HEK293 (cell line): ENCODE measurements at regions not wholly inside any gene's neighbourhood (a gene's known extent, or its start where the extent isn't known, plus 50 kb on each side); places are given as distances from the start of the nearest gene placed in this dataset.

ENCODE experiments used
- CTCF ChIA-PET: fragments of 350-600 bp; formaldehyde crosslinking; extraction: SDS; loops from one replicate; lab custom pipeline; 2021; ENCODE audit warnings: antibody characterized with exemption; lab: Yijun Ruan, JAX
- POLR2A ChIA-PET: fragments of 300-600 bp; formaldehyde crosslinking; extraction: SDS; loops from one replicate; lab custom pipeline; 2020; ENCODE audit warnings: antibody characterized with exemption, inconsistent platforms; lab: Yijun Ruan, JAX
- H3K27ac ChIP-seq: fragments of 200-500 bp; sonication (Bioruptor generic); 2 replicates; pipeline ENCODE4 v1.5.1; 2014; ENCODE audit warnings: low read depth, low read length, control low read depth, inconsistent platforms; ENCODE audit errors: extremely low read depth
- H3K36me3 ChIP-seq, 2 experiments: fragments of 200-500 bp in 1 of 2; sonication (Bioruptor generic) in 1 of 2; 1 replicate in 1 of 2; 2 replicates in 1 of 2; pipeline ENCODE4 v1.5.1; 2014 to 2017; ENCODE audit warnings: inconsistent platforms in 2 of 2, low read length in 2 of 2; ENCODE audit not compliant: control insufficient read depth in 2 of 2, insufficient read depth in 1 of 2
- H3K4me1 ChIP-seq: fragments of 200-500 bp; sonication (Bioruptor generic); 2 replicates; pipeline ENCODE4 v1.5.1; 2014; ENCODE audit warnings: mild to moderate bottlenecking, low read length, inconsistent platforms; ENCODE audit not compliant: control insufficient read depth, insufficient read depth
- H3K4me3 ChIP-seq: 2 replicates; pipeline ENCODE4 v1.5.1; 2011; ENCODE audit warnings: low read depth, mild to moderate bottlenecking, control low read depth, low read length, moderate library complexity
- H3K9me3 ChIP-seq: fragments of 200-500 bp; sonication (Bioruptor generic); 2 replicates; pipeline ENCODE4 v1.5.1; 2014; ENCODE audit warnings: low read depth, low read length, inconsistent platforms; ENCODE audit not compliant: control insufficient read depth, insufficient read depth
- BCL11B ChIP-seq: fragments of 450-650 bp; formaldehyde crosslinking; IDR thresholded peaks from 2 replicates; pipeline ENCODE4 v1.5.1; 2016; ENCODE audit warnings: low read depth, missing biosample characterization, missing genetic modification characterization
- KLF16 ChIP-seq: fragments of 450-650 bp; formaldehyde crosslinking; IDR thresholded peaks from 2 replicates; pipeline ENCODE4 v1.5.1; 2017; ENCODE audit warnings: missing biosample characterization, missing genetic modification characterization
- SETDB1 ChIP-seq: IDR thresholded peaks from one replicate; pipeline ENCODE4 v1.6.1; 2017; ENCODE audit warnings: mild to moderate bottlenecking, low read length, moderate library complexity, mixed read lengths; ENCODE audit not compliant: insufficient read length
- SP3 ChIP-seq: fragments of 450-650 bp; formaldehyde crosslinking; IDR thresholded peaks from 2 replicates; pipeline ENCODE4 v1.5.1; 2016; ENCODE audit warnings: missing biosample characterization, missing genetic modification characterization
- ZBTB44 ChIP-seq: fragments of 450-650 bp; IDR thresholded peaks from 2 replicates; pipeline ENCODE4 v1.5.1; 2018; ENCODE audit warnings: missing biosample characterization, mild to moderate bottlenecking, missing genetic modification characterization
- ZNF140 ChIP-seq: fragments of 450-650 bp; formaldehyde crosslinking; IDR thresholded peaks from 2 replicates; pipeline ENCODE4 v1.5.1; 2016; ENCODE audit warnings: missing biosample characterization, missing genetic modification characterization
- ZNF324 ChIP-seq: fragments of 450-650 bp; formaldehyde crosslinking; IDR thresholded peaks from 2 replicates; pipeline ENCODE4 v1.5.1; 2016; ENCODE audit warnings: missing biosample characterization, missing genetic modification characterization
- ZNF366 ChIP-seq: fragments of 450-650 bp; formaldehyde crosslinking; conservative IDR thresholded peaks from 2 replicates; pipeline ENCODE4 v1.5.1; 2016; ENCODE audit warnings: missing biosample characterization, missing genetic modification characterization
- ZNF394 ChIP-seq: fragments of 450-650 bp; formaldehyde crosslinking; IDR thresholded peaks from 2 replicates; pipeline ENCODE4 v1.5.1; 2016; ENCODE audit warnings: missing biosample characterization, missing genetic modification characterization, mild to moderate bottlenecking, moderate library complexity, borderline replicate concordance
- ZNF555 ChIP-seq: fragments of 450-650 bp; formaldehyde crosslinking; conservative IDR thresholded peaks from 2 replicates; pipeline ENCODE4 v1.5.1; 2017; ENCODE audit warnings: missing biosample characterization, mild to moderate bottlenecking, missing genetic modification characterization, inconsistent platforms
- ZNF571 ChIP-seq: fragments of 450-650 bp; formaldehyde crosslinking; IDR thresholded peaks from 2 replicates; pipeline ENCODE4 v1.5.0; 2017; ENCODE audit warnings: missing biosample characterization, missing genetic modification characterization
- ZNF623 ChIP-seq: fragments of 450-650 bp; formaldehyde crosslinking; IDR thresholded peaks from 2 replicates; pipeline ENCODE4 v1.5.1; 2016; ENCODE audit warnings: missing biosample characterization, missing genetic modification characterization
- ZNF670 ChIP-seq: fragments of 450-650 bp; formaldehyde crosslinking; IDR thresholded peaks from 2 replicates; pipeline ENCODE4 v1.5.1; 2016; ENCODE audit warnings: missing biosample characterization, missing genetic modification characterization, low read depth
- ZNF677 ChIP-seq: fragments of 450-650 bp; IDR thresholded peaks from 2 replicates; pipeline ENCODE4 v1.5.0; 2018; ENCODE audit warnings: missing biosample characterization, mild to moderate bottlenecking, missing genetic modification characterization, moderate library complexity
- ZNF768 ChIP-seq: fragments of 450-650 bp; formaldehyde crosslinking; IDR thresholded peaks from 2 replicates; pipeline ENCODE4 v1.5.1; 2018; ENCODE audit warnings: missing biosample characterization, mild to moderate bottlenecking, missing genetic modification characterization
- ZNF792 ChIP-seq: fragments of 450-650 bp; formaldehyde crosslinking; IDR thresholded peaks from 2 replicates; pipeline ENCODE4 v1.5.1; 2016; ENCODE audit warnings: missing biosample characterization, missing genetic modification characterization
- ZSCAN5A ChIP-seq: fragments of 450-650 bp; formaldehyde crosslinking; IDR thresholded peaks from 2 replicates; pipeline ENCODE4 v1.5.1; 2016; ENCODE audit warnings: missing biosample characterization, missing genetic modification characterization
- TF ChIP-seq, protein P1 (sequence below): fragments of 450-650 bp; formaldehyde crosslinking; IDR thresholded peaks from 2 replicates; pipeline ENCODE4 v1.5.1; 2016; ENCODE audit warnings: missing biosample characterization, missing genetic modification characterization, borderline replicate concordance
- TF ChIP-seq, protein P2 (sequence below): fragments of 450-650 bp; formaldehyde crosslinking; IDR thresholded peaks from 2 replicates; pipeline ENCODE4 v1.5.1; 2017; ENCODE audit warnings: missing biosample characterization, mild to moderate bottlenecking, missing genetic modification characterization, moderate library complexity

DNA sequence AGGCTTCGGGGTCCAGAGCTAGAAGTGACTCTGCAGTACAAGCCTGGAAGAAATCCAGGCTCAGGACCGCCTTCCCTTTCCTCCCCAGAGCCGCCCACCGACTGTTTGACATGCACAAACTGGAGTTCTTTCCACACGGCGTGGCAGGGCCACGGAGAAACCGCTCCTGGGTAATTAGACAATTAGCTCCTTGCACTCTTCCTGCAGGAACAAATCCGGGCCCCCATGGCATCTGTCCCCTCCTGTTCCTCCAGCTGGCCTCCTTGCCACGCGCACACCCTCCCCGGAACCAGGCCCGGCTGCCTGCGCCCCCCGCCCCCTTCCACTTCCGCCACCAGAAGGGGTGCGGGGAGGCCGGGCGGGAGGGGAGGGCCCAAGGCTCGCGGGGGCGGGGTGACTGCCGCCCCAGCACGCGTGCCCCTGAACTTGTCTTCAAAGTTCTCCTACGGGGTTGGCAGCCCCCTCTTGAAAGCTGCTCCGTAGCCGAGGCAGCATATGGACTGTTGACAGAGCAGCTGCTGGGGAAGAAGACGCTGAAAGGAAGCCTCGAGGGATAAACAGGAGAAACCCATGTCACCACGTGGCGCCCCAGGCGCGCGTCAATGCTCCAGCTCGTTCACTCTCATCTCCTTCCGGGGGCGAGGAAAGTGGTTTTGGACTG lies 74.3 kb downstream of the SEC61B start (continued):
- TF ChIP-seq ZNF768 (tag by site-specific recombination) (no peak), ZNF792 (no peak), SETDB1 (no peak), ZNF140 (tag by site-specific recombination) (no peak), ZNF555 (tag by site-specific recombination) (no peak)
- TF ChIP-seq, protein P1, sequence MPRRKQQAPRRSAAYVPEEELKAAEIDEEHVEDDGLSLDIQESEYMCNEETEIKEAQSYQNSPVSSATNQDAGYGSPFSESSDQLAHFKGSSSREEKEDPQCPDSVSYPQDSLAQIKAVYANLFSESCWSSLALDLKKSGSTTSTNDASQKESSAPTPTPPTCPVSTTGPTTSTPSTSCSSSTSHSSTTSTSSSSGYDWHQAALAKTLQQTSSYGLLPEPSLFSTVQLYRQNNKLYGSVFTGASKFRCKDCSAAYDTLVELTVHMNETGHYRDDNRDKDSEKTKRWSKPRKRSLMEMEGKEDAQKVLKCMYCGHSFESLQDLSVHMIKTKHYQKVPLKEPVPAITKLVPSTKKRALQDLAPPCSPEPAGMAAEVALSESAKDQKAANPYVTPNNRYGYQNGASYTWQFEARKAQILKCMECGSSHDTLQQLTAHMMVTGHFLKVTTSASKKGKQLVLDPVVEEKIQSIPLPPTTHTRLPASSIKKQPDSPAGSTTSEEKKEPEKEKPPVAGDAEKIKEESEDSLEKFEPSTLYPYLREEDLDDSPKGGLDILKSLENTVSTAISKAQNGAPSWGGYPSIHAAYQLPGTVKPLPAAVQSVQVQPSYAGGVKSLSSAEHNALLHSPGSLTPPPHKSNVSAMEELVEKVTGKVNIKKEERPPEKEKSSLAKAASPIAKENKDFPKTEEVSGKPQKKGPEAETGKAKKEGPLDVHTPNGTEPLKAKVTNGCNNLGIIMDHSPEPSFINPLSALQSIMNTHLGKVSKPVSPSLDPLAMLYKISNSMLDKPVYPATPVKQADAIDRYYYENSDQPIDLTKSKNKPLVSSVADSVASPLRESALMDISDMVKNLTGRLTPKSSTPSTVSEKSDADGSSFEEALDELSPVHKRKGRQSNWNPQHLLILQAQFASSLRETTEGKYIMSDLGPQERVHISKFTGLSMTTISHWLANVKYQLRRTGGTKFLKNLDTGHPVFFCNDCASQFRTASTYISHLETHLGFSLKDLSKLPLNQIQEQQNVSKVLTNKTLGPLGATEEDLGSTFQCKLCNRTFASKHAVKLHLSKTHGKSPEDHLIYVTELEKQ (tag by site-specific recombination): no peak

DNA sequence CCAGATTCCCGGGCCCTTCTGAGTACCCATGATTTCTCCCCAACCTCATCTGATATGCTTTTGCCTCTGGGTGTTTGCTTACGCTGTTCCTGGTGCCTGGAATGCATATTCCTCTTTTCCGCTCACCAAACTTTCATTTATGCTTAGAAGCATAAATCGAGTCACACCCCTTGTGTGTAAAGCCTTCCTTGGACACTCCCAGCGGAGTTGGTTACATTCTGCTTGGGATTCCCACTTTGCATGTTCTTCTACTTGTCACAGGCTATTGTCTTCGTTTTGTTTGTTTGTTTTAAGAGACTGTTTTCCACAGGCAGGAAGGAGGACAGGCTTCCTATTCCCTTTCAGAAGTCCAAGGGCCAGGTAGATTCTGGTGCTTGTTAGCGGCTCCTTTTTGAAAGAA lies 76.5 kb downstream of the SEC61B start:
- ChIA-PET CTCF (interaction anchor here (0.8 to 1.1 kb wide), 4 partner anchors 9 to 924 kb away, joined by 3 to 5 read pairs (median 3); no protein-coding TSS in a partner anchor), POLR2A (interaction anchor here (0.5 kb wide), 1 partner anchor 924 kb away, joined by 4 read pairs; no protein-coding TSS in a partner anchor)
- no peaks in the 10 kb centered on the region for H3K9me3 ChIP-seq
- no peaks in the 10 kb centered on the region for H3K4me1 ChIP-seq
- no peaks in the 10 kb centered on the region for H3K36me3 ChIP-seq
- H3K4me3 ChIP-seq: no peak overlapping the region
- no peak for TF ChIP-seq KLF16
- no peak for TF ChIP-seq ZBTB44 (tag by site-specific recombination)
- no peak for TF ChIP-seq SP3 (tag by site-specific recombination)
- TF ChIP-seq ZNF670 (tag by site-specific recombination): no peak
- TF ChIP-seq ZSCAN5A (tag by site-specific recombination): no peak
- no peak for TF ChIP-seq ZNF792
- TF ChIP-seq ZNF366 (tag by site-specific recombination): no peak
- TF ChIP-seq, protein P2, sequence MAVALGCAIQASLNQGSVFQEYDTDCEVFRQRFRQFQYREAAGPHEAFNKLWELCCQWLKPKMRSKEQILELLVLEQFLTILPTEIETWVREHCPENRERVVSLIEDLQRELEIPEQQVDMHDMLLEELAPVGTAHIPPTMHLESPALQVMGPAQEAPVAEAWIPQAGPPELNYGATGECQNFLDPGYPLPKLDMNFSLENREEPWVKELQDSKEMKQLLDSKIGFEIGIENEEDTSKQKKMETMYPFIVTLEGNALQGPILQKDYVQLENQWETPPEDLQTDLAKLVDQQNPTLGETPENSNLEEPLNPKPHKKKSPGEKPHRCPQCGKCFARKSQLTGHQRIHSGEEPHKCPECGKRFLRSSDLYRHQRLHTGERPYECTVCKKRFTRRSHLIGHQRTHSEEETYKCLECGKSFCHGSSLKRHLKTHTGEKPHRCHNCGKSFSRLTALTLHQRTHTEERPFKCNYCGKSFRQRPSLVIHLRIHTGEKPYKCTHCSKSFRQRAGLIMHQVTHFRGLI: no peak
- TF ChIP-seq ZNF571 (tag by site-specific recombination): no peak
- no peak for TF ChIP-seq ZNF623 (tag by site-specific recombination)
- no peak for TF ChIP-seq ZNF677 (tag by site-specific recombination)
- no peak for TF ChIP-seq BCL11B (tag by site-specific recombination)
- TF ChIP-seq ZNF394: no peak
- TF ChIP-seq ZNF324 (tag by site-specific recombination): no peak
- no peak overlapping the region for H3K27ac ChIP-seq
